Kidney (tissue), 13 donors: ENCODE measurements at regions not wholly inside any gene's neighbourhood (a gene's known extent, or its start where the extent isn't known, plus 50 kb on each side); places are given as distances from the start of the nearest gene placed in this dataset.

Source experiments
- DNase-seq, 5 donors: peaks; one replicate each; pipeline ENCODE4 v3.0.0-alpha.2; 2013 to 2020
- FAIRE-seq: peaks from 2 replicates; lab custom pipeline; 2012; peaks lifted over from hg19 to GRCh38; lab: Jason Lieb, UNC
- H3K27ac ChIP-seq, 2 donors: one replicate each; pipeline ENCODE4 v1.7.0; 2013; ENCODE audit warnings: low read depth in 2 of 2, low read length in 2 of 2, inconsistent platforms in 1 of 2
- H3K27me3 ChIP-seq: one replicate; pipeline ENCODE4 v1.7.1; 2013; ENCODE audit warnings: low read length, inconsistent platforms; ENCODE audit not compliant: control insufficient read depth, insufficient read depth
- H3K36me3 ChIP-seq, 3 donors: one replicate each; pipeline versions ENCODE4 v1.7.0 to v1.7.1; 2013; ENCODE audit warnings: low read length in 3 of 3, control low read depth in 1 of 3, inconsistent platforms in 1 of 3; ENCODE audit not compliant: insufficient read depth in 3 of 3, control insufficient read depth in 2 of 3
- H3K4me1 ChIP-seq, 3 donors: one replicate each; pipeline versions ENCODE4 v1.7.0 to v1.7.1; 2013; ENCODE audit warnings: low read length in 3 of 3, inconsistent platforms in 1 of 3, low read depth in 1 of 3; ENCODE audit not compliant: control insufficient read depth in 2 of 3, insufficient read depth in 2 of 3
- H3K4me3 ChIP-seq, 3 donors: one replicate each; pipeline versions ENCODE4 v1.7.0 to v1.8.1; 2013; ENCODE audit warnings: low read length in 3 of 3, control low read depth in 1 of 3, inconsistent platforms in 1 of 3
- H3K9ac ChIP-seq, 3 donors: one replicate each; pipeline versions ENCODE4 v1.7.0 to v1.7.1; 2013; ENCODE audit warnings: low read length in 3 of 3, control low read depth in 1 of 3, inconsistent platforms in 1 of 3
- H3K9me3 ChIP-seq, 3 donors: one replicate each; pipeline versions ENCODE4 v1.7.0 to v1.7.1; 2013; ENCODE audit warnings: low read length in 3 of 3, control low read depth in 1 of 3, inconsistent platforms in 1 of 3; ENCODE audit not compliant: control insufficient read depth in 2 of 3, insufficient read depth in 1 of 3
- intact Hi-C: fragments of 100-400 bp; cut with DNase I; formaldehyde crosslinking; loops from one replicate; pipeline ENCODE4 v1.11.1; 2022
- TF ChIP-seq, protein P1 (sequence below): IDR thresholded peaks from 3 replicates; pipeline ENCODE4 v1.5.1; 2012; ENCODE audit warnings: mild to moderate bottlenecking, moderate library complexity, borderline replicate concordance; ENCODE audit not compliant: insufficient read depth; ENCODE audit errors: extremely low read depth
- donor health status: control.
- donor health status: control.
- donor health status: control.
- donor health status: control.
- donor health status: control.
- donor health status: DM: yes; HTN: yes; CAD: no.
- donor health status: Normal renal cell carcinoma (clear cell type).

DNA sequence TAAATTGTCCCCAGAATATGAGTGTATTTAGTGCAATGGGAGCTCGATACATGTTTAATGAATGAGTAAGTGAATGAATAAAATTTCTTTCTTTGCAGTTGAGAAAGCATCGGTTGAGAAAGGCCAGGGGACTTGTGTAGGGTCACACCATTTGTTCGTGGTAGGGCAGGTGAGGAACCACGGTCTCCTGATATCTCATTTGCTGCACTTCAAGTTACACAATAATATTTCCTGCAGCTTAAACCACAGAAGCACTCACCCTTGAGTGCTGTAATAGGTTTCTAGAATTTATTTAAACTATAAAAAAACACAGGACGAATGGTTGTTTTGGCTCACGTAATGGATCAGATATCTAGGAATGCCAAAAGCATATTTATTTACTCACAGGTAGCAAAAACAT is 429.8 kb downstream of the SPATA31D1 start:
- DNase-seq (no peak), FAIRE-seq (no peak)
- no peaks in the 10 kb centered on the region for H3K27me3 ChIP-seq
- intact Hi-C loops: no loop called here
- H3K4me3 ChIP-seq: no peak overlapping the region
- no peaks in the 10 kb centered on the region for H3K36me3 ChIP-seq
- no peak overlapping the region for H3K9ac ChIP-seq
- H3K9me3 ChIP-seq: no peaks in the 10 kb centered on the region
- TF ChIP-seq, protein P1, sequence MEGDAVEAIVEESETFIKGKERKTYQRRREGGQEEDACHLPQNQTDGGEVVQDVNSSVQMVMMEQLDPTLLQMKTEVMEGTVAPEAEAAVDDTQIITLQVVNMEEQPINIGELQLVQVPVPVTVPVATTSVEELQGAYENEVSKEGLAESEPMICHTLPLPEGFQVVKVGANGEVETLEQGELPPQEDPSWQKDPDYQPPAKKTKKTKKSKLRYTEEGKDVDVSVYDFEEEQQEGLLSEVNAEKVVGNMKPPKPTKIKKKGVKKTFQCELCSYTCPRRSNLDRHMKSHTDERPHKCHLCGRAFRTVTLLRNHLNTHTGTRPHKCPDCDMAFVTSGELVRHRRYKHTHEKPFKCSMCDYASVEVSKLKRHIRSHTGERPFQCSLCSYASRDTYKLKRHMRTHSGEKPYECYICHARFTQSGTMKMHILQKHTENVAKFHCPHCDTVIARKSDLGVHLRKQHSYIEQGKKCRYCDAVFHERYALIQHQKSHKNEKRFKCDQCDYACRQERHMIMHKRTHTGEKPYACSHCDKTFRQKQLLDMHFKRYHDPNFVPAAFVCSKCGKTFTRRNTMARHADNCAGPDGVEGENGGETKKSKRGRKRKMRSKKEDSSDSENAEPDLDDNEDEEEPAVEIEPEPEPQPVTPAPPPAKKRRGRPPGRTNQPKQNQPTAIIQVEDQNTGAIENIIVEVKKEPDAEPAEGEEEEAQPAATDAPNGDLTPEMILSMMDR: no peak
- no peak overlapping the region for H3K27ac ChIP-seq
- no peaks in the 10 kb centered on the region for H3K4me1 ChIP-seq

DNA sequence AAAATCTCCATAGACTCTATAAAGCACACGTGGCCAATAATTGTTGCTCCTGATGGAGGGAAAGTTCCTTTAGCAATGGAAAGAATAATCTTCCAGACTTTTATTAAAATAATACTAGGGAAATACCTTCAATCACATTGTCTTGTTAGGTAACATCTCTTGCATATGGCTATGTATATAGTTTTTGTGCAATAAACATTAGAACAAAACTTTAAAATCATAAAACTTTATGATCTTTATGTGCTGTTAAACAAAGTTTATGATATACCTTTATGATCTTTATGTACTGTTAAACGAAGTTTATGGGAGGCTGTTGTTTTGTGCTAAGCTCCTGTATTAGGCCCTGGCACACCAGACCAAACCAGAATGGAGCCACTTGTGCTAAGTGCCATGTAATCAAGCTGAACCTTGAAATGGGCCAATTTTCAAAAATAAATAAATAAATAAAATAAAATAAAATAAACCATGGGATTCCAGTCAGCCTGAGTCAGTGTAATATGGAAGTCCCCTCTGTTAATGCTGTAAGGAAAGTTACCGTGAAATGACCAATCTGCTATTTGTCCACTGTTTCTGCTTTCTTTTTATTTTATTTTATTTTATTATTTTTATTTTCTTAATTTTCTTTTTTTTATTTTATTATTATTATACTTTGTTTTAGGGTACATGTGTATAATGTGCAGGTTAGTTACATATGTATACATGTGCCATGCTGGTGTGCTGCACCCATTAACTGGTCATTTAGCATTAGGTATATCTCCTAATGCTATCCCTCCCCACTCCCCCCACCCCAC is 431.3 kb downstream of the SPATA31D1 start:
- FAIRE-seq (peak; percentile 23), DNase-seq (no peak)
- Histone ChIP-seq H3K27me3 (no peaks in the 10 kb centered on the region), H3K9me3 (no peaks in the 10 kb centered on the region), H3K4me3 (no peak overlapping the region), H3K9ac (no peak overlapping the region), H3K4me1 (no peaks in the 10 kb centered on the region), H3K36me3 (no peaks in the 10 kb centered on the region), H3K27ac (no peak overlapping the region)
- TF ChIP-seq, protein P1: no peak
- intact Hi-C loops: no loop called here

DNA sequence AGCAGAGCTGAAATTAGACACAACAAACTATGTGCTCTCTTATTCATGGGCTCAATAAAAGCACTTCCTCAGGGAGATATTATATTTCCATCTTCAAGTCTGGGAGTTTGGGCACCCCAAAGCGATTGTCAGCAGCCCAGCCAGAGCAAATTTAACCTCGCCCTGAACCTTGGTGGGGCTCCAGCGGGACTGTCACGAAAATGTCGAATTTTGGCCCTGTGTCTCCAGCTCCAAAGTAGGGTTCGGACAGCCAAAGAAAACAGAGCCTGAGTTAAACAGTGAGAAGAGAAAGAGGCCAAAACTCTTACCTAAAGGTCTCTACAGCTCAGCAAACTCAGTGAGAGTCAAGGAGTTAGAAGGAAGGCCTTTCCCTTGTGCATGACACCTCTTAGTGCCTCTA is 432.9 kb downstream of the SPATA31D1 start:
- intact Hi-C loops: no loop called here
- H3K27ac ChIP-seq: no peak overlapping the region
- H3K4me1 ChIP-seq: no peaks in the 10 kb centered on the region
- no peak overlapping the region for H3K4me3 ChIP-seq
- DNase-seq: peak in 2 of 5 donors; percentile 12 to 42
- FAIRE-seq: no peak
- H3K9ac ChIP-seq: no peak overlapping the region
- H3K9me3 ChIP-seq: no peaks in the 10 kb centered on the region
- TF ChIP-seq, protein P1: no peak
- H3K27me3 ChIP-seq: no peaks in the 10 kb centered on the region
- H3K36me3 ChIP-seq: no peaks in the 10 kb centered on the region

DNA sequence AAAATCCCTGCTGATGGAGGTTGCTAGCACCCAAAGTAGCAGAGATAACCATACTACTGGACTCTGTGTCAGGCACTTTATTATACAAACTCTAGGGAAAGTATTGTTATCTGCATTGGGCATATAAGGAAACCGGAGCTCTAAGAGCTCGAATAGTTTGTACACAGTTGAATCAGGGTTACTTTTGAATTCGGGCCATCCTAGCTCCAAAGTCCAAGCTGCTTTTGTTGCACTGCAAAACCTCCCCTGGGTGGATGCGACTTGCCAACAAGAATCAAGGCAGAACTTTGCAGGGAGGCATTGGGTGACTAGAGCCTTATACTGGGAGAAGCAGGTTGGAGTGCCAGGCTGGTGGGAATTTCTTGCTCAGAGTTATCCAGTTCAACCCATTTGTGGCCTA is 435.1 kb downstream of the SPATA31D1 start:
- Histone ChIP-seq H3K4me1 (no peaks in the 10 kb centered on the region), H3K27ac (no peak overlapping the region), H3K9me3 (no peaks in the 10 kb centered on the region), H3K36me3 (no peaks in the 10 kb centered on the region), H3K4me3 (no peak overlapping the region), H3K27me3 (no peaks in the 10 kb centered on the region), H3K9ac (no peak overlapping the region)
- TF ChIP-seq, protein P1: no peak
- FAIRE-seq: no peak
- DNase-seq: no peak
- intact Hi-C loops: no loop called here
